ENCODE measurements at regions not wholly inside any gene's neighbourhood (a gene's known extent, or its start where the extent isn't known, plus 50 kb on each side); places are given as distances from the start of the nearest gene placed in this dataset.

- TF ChIP-seq HDGF (IDR thresholded peaks at IDR 0.05; ENCODE audit: borderline replicate concordance) = no peak
- no peak for TF ChIP-seq FOXM1 (IDR thresholded peaks at IDR 0.05; ENCODE audit: borderline replicate concordance)
- TF ChIP-seq SP1 (IDR thresholded peaks at IDR 0.05) = no peak
Observed at GRCh38 chr1:5254975-5255374, 600.6 kb downstream of the AJAP1 start.

All from HEK293T (cell line).